ENCODE measurements at regions not wholly inside any gene's neighbourhood (a gene's known extent, or its start where the extent isn't known, plus 50 kb on each side); places are given as distances from the start of the nearest gene placed in this dataset.

DNA sequence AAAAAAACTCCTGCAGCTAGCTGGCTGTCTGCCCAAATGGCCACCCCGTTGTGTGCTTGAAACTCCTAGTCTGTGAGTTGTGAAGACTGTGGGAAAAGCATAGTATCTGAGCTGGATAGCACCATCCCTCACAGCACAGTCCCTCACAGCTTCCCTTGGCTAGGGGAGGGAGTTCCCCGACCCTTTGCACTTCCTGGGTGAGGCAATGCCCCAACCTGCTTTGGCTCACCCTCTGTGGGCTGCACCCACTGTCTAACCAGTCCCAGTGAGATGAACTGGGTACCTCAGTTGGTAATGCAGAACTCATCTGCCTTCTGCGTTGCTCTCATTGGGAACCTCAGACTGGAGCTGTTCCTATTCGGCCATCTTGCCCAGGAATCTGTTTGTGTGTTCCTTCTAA lies 260.6 kb upstream of the STXBP5 start:
- FAIRE-seq (no peak), DNase-seq (ENCODE audit: low read depth) (no peak)
- no peaks in the 10 kb centered on the region for H4K20me1 ChIP-seq (ENCODE audit: insufficient read depth, low read length)
- H3K4me1 ChIP-seq (ENCODE audit: insufficient read depth, low read length) = no peaks in the 10 kb centered on the region
- H3K27me3 Mint-ChIP-seq (ENCODE audit: low read depth, unreplicated experiment) = no peaks in the 10 kb centered on the region
- H3K36me3 ChIP-seq (ENCODE audit: insufficient read depth, low read length) = no peaks in the 10 kb centered on the region
- H3K27me3 ChIP-seq (ENCODE audit: insufficient read depth, low read length) = no peaks in the 10 kb centered on the region
- no peaks in the 10 kb centered on the region for H3K79me2 ChIP-seq (ENCODE audit: insufficient read depth, low read length)
- H2AFZ ChIP-seq (ENCODE audit: low read depth, low read length) = no peak overlapping the region
- TF ChIP-seq, protein P1, sequence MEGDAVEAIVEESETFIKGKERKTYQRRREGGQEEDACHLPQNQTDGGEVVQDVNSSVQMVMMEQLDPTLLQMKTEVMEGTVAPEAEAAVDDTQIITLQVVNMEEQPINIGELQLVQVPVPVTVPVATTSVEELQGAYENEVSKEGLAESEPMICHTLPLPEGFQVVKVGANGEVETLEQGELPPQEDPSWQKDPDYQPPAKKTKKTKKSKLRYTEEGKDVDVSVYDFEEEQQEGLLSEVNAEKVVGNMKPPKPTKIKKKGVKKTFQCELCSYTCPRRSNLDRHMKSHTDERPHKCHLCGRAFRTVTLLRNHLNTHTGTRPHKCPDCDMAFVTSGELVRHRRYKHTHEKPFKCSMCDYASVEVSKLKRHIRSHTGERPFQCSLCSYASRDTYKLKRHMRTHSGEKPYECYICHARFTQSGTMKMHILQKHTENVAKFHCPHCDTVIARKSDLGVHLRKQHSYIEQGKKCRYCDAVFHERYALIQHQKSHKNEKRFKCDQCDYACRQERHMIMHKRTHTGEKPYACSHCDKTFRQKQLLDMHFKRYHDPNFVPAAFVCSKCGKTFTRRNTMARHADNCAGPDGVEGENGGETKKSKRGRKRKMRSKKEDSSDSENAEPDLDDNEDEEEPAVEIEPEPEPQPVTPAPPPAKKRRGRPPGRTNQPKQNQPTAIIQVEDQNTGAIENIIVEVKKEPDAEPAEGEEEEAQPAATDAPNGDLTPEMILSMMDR (IDR thresholded peaks at IDR 0.05; ENCODE audit: insufficient read depth, low read depth, low read length) = no peak
- TF ChIP-seq EZH2 (IDR thresholded peaks at IDR 0.05; ENCODE audit: insufficient read depth, low read length) = no peak
- no peaks in the 10 kb centered on the region for H3K9me3 ChIP-seq (ENCODE audit: insufficient read depth, low read depth, low read length)
- H3K27ac ChIP-seq (ENCODE audit: low read depth, low read length) = no peak overlapping the region
- H3K4me3 ChIP-seq (ENCODE audit: insufficient read depth, low read depth, low read length) = no peak overlapping the region
- H3K9ac ChIP-seq (ENCODE audit: low read length) = no peak overlapping the region
- H3K4me1 Mint-ChIP-seq (ENCODE audit: low read depth, unreplicated experiment) = no peaks in the 10 kb centered on the region
- H3K4me2 ChIP-seq (ENCODE audit: low read length) = no peak overlapping the region
- no peak overlapping the region for H3K27ac Mint-ChIP-seq (ENCODE audit: unreplicated experiment)
- H3K36me3 Mint-ChIP-seq (ENCODE audit: low read depth, unreplicated experiment) = no peaks in the 10 kb centered on the region
- no peak overlapping the region for H3K4me3 Mint-ChIP-seq (ENCODE audit: unreplicated experiment)
- peaks cover 13% of the 10 kb centered on the region for H3K9me3 Mint-ChIP-seq (ENCODE audit: unreplicated experiment)

GRCh38 chr6:146944077-146944476 lies 260.1 kb upstream of the STXBP5 start:
- Mint-ChIP-seq H3K27me3 (ENCODE audit: low read depth, unreplicated experiment) (no peaks in the 10 kb centered on the region), H3K36me3 (ENCODE audit: low read depth, unreplicated experiment) (no peaks in the 10 kb centered on the region), H3K9me3 (ENCODE audit: unreplicated experiment) (peaks cover 13% of the 10 kb centered on the region), H3K27ac (ENCODE audit: unreplicated experiment) (no peak overlapping the region), H3K4me3 (ENCODE audit: unreplicated experiment) (no peak overlapping the region), H3K4me1 (ENCODE audit: low read depth, unreplicated experiment) (no peaks in the 10 kb centered on the region)
- Histone ChIP-seq H3K79me2 (ENCODE audit: insufficient read depth, low read length) (no peaks in the 10 kb centered on the region), H3K27me3 (ENCODE audit: insufficient read depth, low read length) (no peaks in the 10 kb centered on the region), H4K20me1 (ENCODE audit: insufficient read depth, low read length) (no peaks in the 10 kb centered on the region), H3K4me3 (ENCODE audit: insufficient read depth, low read depth, low read length) (no peak overlapping the region), H3K4me2 (ENCODE audit: low read length) (no peak overlapping the region), H3K36me3 (ENCODE audit: insufficient read depth, low read length) (no peaks in the 10 kb centered on the region), H3K9ac (ENCODE audit: low read length) (no peak overlapping the region), H3K27ac (ENCODE audit: low read depth, low read length) (no peak overlapping the region), H2AFZ (ENCODE audit: low read depth, low read length) (no peak overlapping the region), H3K4me1 (ENCODE audit: insufficient read depth, low read length) (no peaks in the 10 kb centered on the region), H3K9me3 (ENCODE audit: insufficient read depth, low read depth, low read length) (no peaks in the 10 kb centered on the region)
- DNase-seq (ENCODE audit: low read depth) (no peak), FAIRE-seq (no peak)
- TF ChIP-seq, protein P1 (IDR thresholded peaks at IDR 0.05; ENCODE audit: insufficient read depth, low read depth, low read length) = no peak
- TF ChIP-seq EZH2 (IDR thresholded peaks at IDR 0.05; ENCODE audit: insufficient read depth, low read length) = no peak

DNA sequence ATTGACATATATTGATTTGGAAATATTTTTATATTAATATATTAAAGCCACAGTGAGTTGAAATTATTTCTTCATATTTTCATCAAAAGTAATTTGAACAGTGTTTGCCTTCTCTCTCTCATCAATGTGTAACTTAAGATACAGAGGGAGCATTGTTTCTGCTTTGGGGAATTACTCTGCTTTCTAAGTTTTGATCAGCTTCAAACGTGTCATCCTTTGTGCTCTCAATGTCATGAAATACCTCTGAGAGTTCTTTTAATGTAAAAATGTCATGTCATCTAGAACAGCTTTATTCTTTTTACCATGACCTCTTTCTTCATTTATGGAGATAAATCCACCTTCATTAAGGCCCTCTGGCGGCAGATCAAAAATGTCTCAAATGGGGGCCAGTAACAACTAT lies 259.4 kb upstream of the STXBP5 start:
- Mint-ChIP-seq H3K36me3 (ENCODE audit: low read depth, unreplicated experiment) (no peaks in the 10 kb centered on the region), H3K27me3 (ENCODE audit: low read depth, unreplicated experiment) (no peaks in the 10 kb centered on the region), H3K4me3 (ENCODE audit: unreplicated experiment) (no peak overlapping the region), H3K4me1 (ENCODE audit: low read depth, unreplicated experiment) (no peaks in the 10 kb centered on the region), H3K27ac (ENCODE audit: unreplicated experiment) (no peak overlapping the region), H3K9me3 (ENCODE audit: unreplicated experiment) (peaks cover 13% of the 10 kb centered on the region)
- no peak for TF ChIP-seq EZH2 (IDR thresholded peaks at IDR 0.05; ENCODE audit: insufficient read depth, low read length)
- Histone ChIP-seq H3K4me2 (ENCODE audit: low read length) (no peak overlapping the region), H2AFZ (ENCODE audit: low read depth, low read length) (no peak overlapping the region), H4K20me1 (ENCODE audit: insufficient read depth, low read length) (no peaks in the 10 kb centered on the region), H3K36me3 (ENCODE audit: insufficient read depth, low read length) (no peaks in the 10 kb centered on the region), H3K4me3 (ENCODE audit: insufficient read depth, low read depth, low read length) (no peak overlapping the region), H3K4me1 (ENCODE audit: insufficient read depth, low read length) (no peaks in the 10 kb centered on the region), H3K9ac (ENCODE audit: low read length) (no peak overlapping the region), H3K79me2 (ENCODE audit: insufficient read depth, low read length) (no peaks in the 10 kb centered on the region), H3K27ac (ENCODE audit: low read depth, low read length) (no peak overlapping the region), H3K9me3 (ENCODE audit: insufficient read depth, low read depth, low read length) (no peaks in the 10 kb centered on the region), H3K27me3 (ENCODE audit: insufficient read depth, low read length) (no peaks in the 10 kb centered on the region)
- FAIRE-seq (no peak), DNase-seq (ENCODE audit: low read depth) (no peak)
